ENCODE measurements at regions not wholly inside any gene's neighbourhood (a gene's known extent, or its start where the extent isn't known, plus 50 kb on each side); places are given as distances from the start of the nearest gene placed in this dataset.
A peak's percentile ranks its signal among the peaks of the same experiment; 100 is the strongest.

GRCh38 chr14:34931206-34931605, 51.6 kb upstream of the SRP54 start:
- DNase-seq, result no peak

GRCh38 chr14:34930591-34931091, 52.2 kb upstream of the SRP54 start:
- DNase-seq, result peak; percentile 16

- no peak for DNase-seq
These were observed 51.4 kb upstream of the BAZ1A start for GRCh38 chr14:34926552-34926951.

All from activated naive CD4-positive, alpha-beta T cell treated with anti-CD3 and anti-CD28 coated beads, Interleukin-2, amount 50 U/mL, for 16 hours (primary cell).